H1 (cell line): ENCODE measurements at regions not wholly inside any gene's neighbourhood (a gene's known extent, or its start where the extent isn't known, plus 50 kb on each side); places are given as distances from the start of the nearest gene placed in this dataset.

ENCODE experiments used
- CTCF ChIA-PET: fragments of 300-600 bp; sonication (Branson Sonifier 250); formaldehyde crosslinking; loops from one replicate; lab custom pipeline; 2021; ENCODE audit not compliant: partially characterized antibody; lab: Charles Lee
- POLR2A ChIA-PET: fragments of 300-600 bp; sonication (Branson Sonifier 250); formaldehyde crosslinking; loops from one replicate; lab custom pipeline; 2021; ENCODE audit warnings: inconsistent platforms; ENCODE audit not compliant: partially characterized antibody; lab: Charles Lee
- DNase-seq, 2 experiments: peaks; one replicate each; pipeline versions ENCODE4 v3.0.0 to v3.0.0-alpha.2; 2010 to 2022; ENCODE audit warnings: low spot score in 2 of 2, low read depth in 1 of 2, mixed read lengths in 1 of 2
- FAIRE-seq: peaks from 2 replicates; lab custom pipeline; 2011; peaks lifted over from hg19 to GRCh38; lab: Jason Lieb, UNC
- H2AFZ ChIP-seq: 2 replicates; pipeline ENCODE4 v1.8.1; 2012; ENCODE audit warnings: low read length, inconsistent platforms
- H2AK5ac ChIP-seq: 2 replicates; pipeline ENCODE4 v1.6.1; 2013; ENCODE audit warnings: low read depth, low read length
- H2BK120ac ChIP-seq: replicated peaks from 2 replicates; pipeline ENCODE3; 2013; ENCODE audit warnings: low read depth, low read length, inconsistent platforms
- H2BK12ac ChIP-seq: 2 replicates; pipeline ENCODE4 v1.6.1; 2013; ENCODE audit warnings: low read depth, low read length
- H2BK15ac ChIP-seq: 2 replicates; pipeline ENCODE4 v1.6.1; 2013; ENCODE audit warnings: low read length
- H2BK20ac ChIP-seq: 2 replicates; pipeline ENCODE4 v1.6.1; 2013; ENCODE audit warnings: low read length
- H2BK5ac ChIP-seq: 2 replicates; pipeline ENCODE4 v1.6.1; 2013; ENCODE audit warnings: low read depth, low read length
- H3K14ac ChIP-seq: 2 replicates; pipeline ENCODE4 v1.6.1; 2013; ENCODE audit warnings: inconsistent platforms; ENCODE audit not compliant: insufficient read length
- H3K18ac ChIP-seq: 2 replicates; pipeline ENCODE4 v1.6.1; 2013; ENCODE audit warnings: low read length; ENCODE audit errors: extremely low read depth
- H3K23ac ChIP-seq: 2 replicates; pipeline ENCODE4 v1.6.1; 2013; ENCODE audit warnings: inconsistent platforms; ENCODE audit not compliant: insufficient read length
- H3K23me2 ChIP-seq: 2 replicates; pipeline ENCODE4 v1.6.1; 2013; ENCODE audit warnings: low read depth, low read length
- H3K27ac ChIP-seq: 2 replicates; pipeline ENCODE4 v1.6.1; 2011; ENCODE audit warnings: low read depth, low read length, inconsistent platforms
- H3K27me3 ChIP-seq, 4 experiments: replicated peaks in 1 of 4; 1 replicate in 1 of 4; 2 replicates in 3 of 4; pipeline versions ENCODE4 v1.6.1 to v1.8.1; 2011 to 2013; ENCODE audit warnings: low read length in 3 of 4, mild to moderate bottlenecking in 3 of 4, inconsistent platforms in 2 of 4, mixed read lengths in 2 of 4, moderate library complexity in 1 of 4; ENCODE audit not compliant: control insufficient read depth in 3 of 4, insufficient read depth in 3 of 4; ENCODE audit errors: extremely low read depth in 1 of 4
- H3K36me3 ChIP-seq, 4 experiments: 2 replicates each; pipeline versions ENCODE4 v1.6.1 to v1.8.1; 2011 to 2013; ENCODE audit warnings: mild to moderate bottlenecking in 4 of 4, low read length in 3 of 4, moderate library complexity in 2 of 4, control low read depth in 1 of 4, inconsistent platforms in 1 of 4; ENCODE audit not compliant: insufficient read depth in 4 of 4, control insufficient read depth in 2 of 4
- H3K4ac ChIP-seq: replicated peaks from 2 replicates; pipeline ENCODE3; 2013; ENCODE audit warnings: low read length, low read depth, mixed read lengths, inconsistent platforms; ENCODE audit not compliant: insufficient read length
- H3K4me1 ChIP-seq, 4 experiments: replicated peaks in 1 of 4; 1 replicate in 1 of 4; 2 replicates in 3 of 4; pipeline versions ENCODE4 v1.6.1 to v1.8.1; 2011 to 2013; ENCODE audit warnings: low read length in 3 of 4, inconsistent platforms in 2 of 4, mixed read lengths in 1 of 4; ENCODE audit not compliant: insufficient read depth in 4 of 4, control insufficient read depth in 3 of 4
- H3K4me2 ChIP-seq, 2 experiments: 2 replicates each; pipeline versions ENCODE4 v1.6.1 to v1.8.1; 2011 to 2013; ENCODE audit warnings: low read depth in 2 of 2, low read length in 2 of 2, control low read depth in 1 of 2, inconsistent platforms in 1 of 2, mild to moderate bottlenecking in 1 of 2; ENCODE audit not compliant: insufficient read depth in 1 of 2
- H3K4me3 ChIP-seq, 4 experiments: fragments of 200-600, 300-600 bp in 1 of 4; sonication (generic), shearing (Covaris generic), sonication (Bioruptor Twin) in 1 of 4; 2 replicates each; pipeline versions ENCODE4 v1.5.1 to v1.8.1; 2011 to 2016; ENCODE audit warnings: low read length in 4 of 4, low read depth in 3 of 4, control low read depth in 2 of 4, inconsistent platforms in 2 of 4, mild to moderate bottlenecking in 2 of 4, mixed read lengths in 1 of 4, moderate library complexity in 1 of 4; ENCODE audit not compliant: insufficient read depth in 2 of 4; ENCODE audit errors: extremely low read depth in 1 of 4
- H3K56ac ChIP-seq: replicated peaks from 2 replicates; pipeline ENCODE3; 2013; ENCODE audit warnings: low read depth, mild to moderate bottlenecking, mixed read lengths, low read length, inconsistent platforms; ENCODE audit not compliant: insufficient read length
- H3K79me1 ChIP-seq: 2 replicates; pipeline ENCODE4 v1.6.1; 2013; ENCODE audit warnings: low read depth, low read length, control low read depth
- H3K79me2 ChIP-seq, 2 experiments: 2 replicates each; pipeline versions ENCODE4 v1.6.1 to v1.8.1; 2012 to 2013; ENCODE audit warnings: low read length in 2 of 2, mild to moderate bottlenecking in 2 of 2, inconsistent platforms in 1 of 2; ENCODE audit not compliant: insufficient read depth in 2 of 2, control insufficient read depth in 1 of 2
- H3K9ac ChIP-seq, 4 experiments: replicated peaks in 1 of 4; 1 replicate in 1 of 4; 2 replicates in 3 of 4; pipeline versions ENCODE4 v1.6.1 to v1.8.1; 2011 to 2013; ENCODE audit warnings: low read depth in 3 of 4, low read length in 3 of 4, control low read depth in 2 of 4, mild to moderate bottlenecking in 2 of 4, moderate library complexity in 2 of 4, inconsistent platforms in 1 of 4; ENCODE audit errors: extremely low read depth in 1 of 4
- H3K9me3 ChIP-seq, 2 experiments: 2 replicates each; pipeline versions ENCODE4 v1.6.1 to v1.8.1; 2012 to 2013; ENCODE audit warnings: mild to moderate bottlenecking in 2 of 2, moderate library complexity in 2 of 2, control low read depth in 1 of 2, inconsistent platforms in 1 of 2, low read depth in 1 of 2, low read length in 1 of 2, mixed read lengths in 1 of 2; ENCODE audit not compliant: insufficient read depth in 2 of 2
- H4K20me1 ChIP-seq, 2 experiments: replicated peaks in 1 of 2; 2 replicates each; pipeline versions ENCODE3 to v1.8.1; 2011 to 2013; ENCODE audit warnings: inconsistent platforms in 2 of 2, low read length in 2 of 2, mild to moderate bottlenecking in 1 of 2; ENCODE audit not compliant: insufficient read depth in 2 of 2, control insufficient read depth in 1 of 2
- H4K5ac ChIP-seq: 2 replicates; pipeline ENCODE4 v1.6.1; 2013; ENCODE audit warnings: low read length, low read depth, mixed read lengths, inconsistent platforms; ENCODE audit not compliant: insufficient read length
- H4K8ac ChIP-seq: 2 replicates; pipeline ENCODE4 v1.8.0; 2013; ENCODE audit warnings: mild to moderate bottlenecking, moderate library complexity, low read length, inconsistent platforms; ENCODE audit not compliant: insufficient read depth; ENCODE audit errors: extremely low read depth
- H4K91ac ChIP-seq: replicated peaks from 2 replicates; pipeline ENCODE3; 2013; ENCODE audit warnings: low read length, mixed read lengths, inconsistent platforms; ENCODE audit not compliant: insufficient read length
- CBX8 ChIP-seq: fragments of 300-800, 300-1000 bp; sonication (generic); IDR thresholded peaks from 2 replicates; pipeline ENCODE4 v1.7.1; 2016; ENCODE audit warnings: low read depth, low read length, borderline replicate concordance
- EZH2 ChIP-seq: fragments of 200-600 bp; sonication (generic); IDR thresholded peaks from 2 replicates; pipeline ENCODE4 v1.7.1; 2012; ENCODE audit warnings: low read depth, mild to moderate bottlenecking, moderate library complexity, low read length, inconsistent platforms; ENCODE audit not compliant: severe bottlenecking
- NANOG ChIP-seq: IDR thresholded peaks from 2 replicates; pipeline ENCODE4 v1.6.1; 2011; ENCODE audit warnings: low read length, low read depth, mild to moderate bottlenecking, inconsistent platforms; ENCODE audit not compliant: insufficient read depth, poor library complexity, severe bottlenecking
- POLR2AphosphoS5 ChIP-seq: IDR thresholded peaks from 2 replicates; pipeline ENCODE4 v1.6.1; 2011; ENCODE audit warnings: low read depth, low read length
- POU5F1 ChIP-seq: IDR thresholded peaks from 2 replicates; pipeline ENCODE4 v1.6.1; 2011; ENCODE audit warnings: low read depth, mild to moderate bottlenecking, low read length, moderate library complexity
- SIN3A ChIP-seq, 2 experiments: IDR thresholded peaks in 1 of 2; conservative IDR thresholded peaks in 1 of 2; 2 replicates each; pipeline ENCODE4 v1.6.1; 2011 to 2012; ENCODE audit warnings: low read length in 2 of 2, improper control_type of control experiment in 1 of 2, low read depth in 1 of 2, mild to moderate bottlenecking in 1 of 2
- WGBS, 2 experiments: shearing (Covaris generic) in 1 of 2; methylation state at CpG; one replicate each; pipeline versions ENCODE4 v1.1.6 to v1.1.7; 2013 to 2015; ENCODE audit warnings: low lambda C conversion rate in 2 of 2, mixed read lengths in 2 of 2, inconsistent platforms in 1 of 2, low coverage in 1 of 2, missing lambda C conversion rate in 1 of 2; ENCODE audit not compliant: insufficient replicate concordance in 2 of 2, insufficient coverage in 1 of 2, insufficient read length in 1 of 2; ENCODE audit errors: extremely low coverage in 1 of 2, missing lambda C conversion rate in 1 of 2; 5-methylcytosine and 5-hydroxymethylcytosine counted together
- TF ChIP-seq, protein P1 (sequence below): IDR thresholded peaks from 2 replicates; pipeline ENCODE4 v1.6.1; 2011; ENCODE audit warnings: low read depth, mild to moderate bottlenecking, low read length; ENCODE audit not compliant: insufficient read depth
- TF ChIP-seq, protein P2 (sequence below): IDR thresholded peaks from 2 replicates; pipeline ENCODE4 v1.6.1; 2011; ENCODE audit warnings: low read length, improper control_type of control experiment

DNA sequence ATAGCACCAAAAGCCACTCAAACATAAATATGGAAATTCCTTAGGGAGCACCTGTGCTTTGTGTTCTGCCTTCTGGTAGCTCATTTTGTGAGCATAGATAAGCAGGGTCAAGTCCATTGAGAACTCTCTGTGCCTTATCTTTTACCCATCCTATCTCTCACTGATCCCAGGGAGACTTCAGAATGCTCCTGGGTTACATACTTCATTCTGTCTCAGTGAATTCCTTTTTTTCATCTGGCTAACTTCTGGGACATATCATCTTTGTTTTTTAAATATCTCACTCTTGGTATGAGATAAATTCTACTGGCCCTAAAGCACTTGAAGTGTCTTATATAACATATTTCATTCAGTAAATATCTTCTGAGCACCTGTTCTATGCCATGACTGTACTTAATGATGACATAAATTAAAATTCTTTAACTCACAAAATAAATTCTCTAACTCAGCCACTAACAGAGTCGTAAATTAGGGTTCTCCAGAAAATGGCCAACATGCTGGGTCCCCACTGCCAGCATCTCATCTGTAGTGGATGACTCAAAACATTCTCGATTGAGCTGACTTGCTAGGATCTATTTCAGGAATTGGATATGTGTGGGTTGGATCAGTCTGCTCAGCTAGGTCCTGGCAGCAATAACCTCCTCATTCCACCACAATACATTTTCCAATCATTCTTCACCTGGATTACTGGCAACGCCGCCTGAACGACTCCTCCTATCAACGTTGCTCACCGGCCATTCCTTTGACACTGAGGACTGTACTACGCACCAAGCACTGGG is 170.2 kb downstream of the FOXO1 start:
- no peak overlapping the region for H3K18ac ChIP-seq
- H3K36me3 ChIP-seq, result no peaks in the 10 kb centered on the region
- H2BK5ac ChIP-seq, result no peak overlapping the region
- H2AK5ac ChIP-seq, result no peak overlapping the region
- no peak overlapping the region for H3K9ac ChIP-seq
- 98% methylated on average over 8 of the region's 8 CpGs; no CpG with 5 or more reads in 1 of the 2 experiments for WGBS, 2 experiments
- H3K23ac ChIP-seq, result no peak overlapping the region
- no peaks in the 10 kb centered on the region for H3K79me2 ChIP-seq
- no peak overlapping the region for H3K27ac ChIP-seq
- CTCF ChIA-PET, result no interaction called here
- H2BK15ac ChIP-seq, result no peak overlapping the region
- H3K27me3 ChIP-seq, result no peaks in the 10 kb centered on the region; a peak in 1 of 7 replicates
- no peak overlapping the region for H3K14ac ChIP-seq
- no peak overlapping the region for H2BK12ac ChIP-seq
- no peak overlapping the region for H4K8ac ChIP-seq
- no peak for DNase-seq
- no peak for FAIRE-seq
- H2AFZ ChIP-seq, result no peak overlapping the region
- no peaks in the 10 kb centered on the region for H4K20me1 ChIP-seq
- TF ChIP-seq EZH2 (no peak), POLR2AphosphoS5 (no peak), SIN3A (conservative IDR thresholded peaks at IDR 0.05 in 1 of 2, IDR thresholded peaks at IDR 0.05 in 1 of 2; ENCODE audit: low read depth in 1 of 2, low read length in 2 of 2) (no peak), NANOG (no peak), CBX8 (no peak), POU5F1 (no peak)
- TF ChIP-seq, protein P1, sequence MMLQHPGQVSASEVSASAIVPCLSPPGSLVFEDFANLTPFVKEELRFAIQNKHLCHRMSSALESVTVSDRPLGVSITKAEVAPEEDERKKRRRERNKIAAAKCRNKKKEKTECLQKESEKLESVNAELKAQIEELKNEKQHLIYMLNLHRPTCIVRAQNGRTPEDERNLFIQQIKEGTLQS, result no peak
- TF ChIP-seq, protein P2, sequence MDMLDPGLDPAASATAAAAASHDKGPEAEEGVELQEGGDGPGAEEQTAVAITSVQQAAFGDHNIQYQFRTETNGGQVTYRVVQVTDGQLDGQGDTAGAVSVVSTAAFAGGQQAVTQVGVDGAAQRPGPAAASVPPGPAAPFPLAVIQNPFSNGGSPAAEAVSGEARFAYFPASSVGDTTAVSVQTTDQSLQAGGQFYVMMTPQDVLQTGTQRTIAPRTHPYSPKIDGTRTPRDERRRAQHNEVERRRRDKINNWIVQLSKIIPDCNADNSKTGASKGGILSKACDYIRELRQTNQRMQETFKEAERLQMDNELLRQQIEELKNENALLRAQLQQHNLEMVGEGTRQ, result no peak
- no peak overlapping the region for H2BK120ac ChIP-seq
- H3K4me3 ChIP-seq, result no peak overlapping the region
- H3K4me1 ChIP-seq, result peaks cover 0 to 3% (median 0%) of the 10 kb centered on the region in 4 experiments; a peak in 2 of 7 replicates
- no peak overlapping the region for H3K56ac ChIP-seq
- no peaks in the 10 kb centered on the region for H3K79me1 ChIP-seq
- H3K9me3 ChIP-seq, result no peaks in the 10 kb centered on the region
- H3K4ac ChIP-seq, result no peak overlapping the region
- H2BK20ac ChIP-seq, result no peak overlapping the region
- POLR2A ChIA-PET, result no interaction called here
- no peak overlapping the region for H4K5ac ChIP-seq
- H3K23me2 ChIP-seq, result no peaks in the 10 kb centered on the region
- no peak overlapping the region for H3K4me2 ChIP-seq
- no peak overlapping the region for H4K91ac ChIP-seq
